Aorta (tissue), 5 donors: ENCODE measurements at regions not wholly inside any gene's neighbourhood (a gene's known extent, or its start where the extent isn't known, plus 50 kb on each side); places are given as distances from the start of the nearest gene placed in this dataset.
"Not testable (repeated sequence)": the region's sequence is repeated elsewhere in the genome, so short reads cannot be mapped to it uniquely, and the experiment has no call there.

Experiments used
- ATAC-seq: fragments of 200-7000 bp; cut with Tn5 transposase; one replicate; pipeline ENCODE4 v1.9.1; 2022; ENCODE audit warnings: moderate library complexity; ENCODE audit not compliant: low FRiP score
- DNase-seq, 2 donors: peaks; one replicate each; pipeline ENCODE4 v3.0.0-alpha.2; 2020
- H3K27ac ChIP-seq, 2 donors: one replicate each; pipeline ENCODE4 v1.5.1; 2013; ENCODE audit warnings: low read length in 2 of 2, mild to moderate bottlenecking in 2 of 2, moderate library complexity in 2 of 2, control low read depth in 1 of 2, inconsistent platforms in 1 of 2, low read depth in 1 of 2
- H3K27me3 ChIP-seq, 2 donors: one replicate each; pipeline ENCODE4 v1.6.1; 2013; ENCODE audit warnings: control low read depth in 1 of 2, low read length in 1 of 2, mild to moderate bottlenecking in 1 of 2, moderate library complexity in 1 of 2; ENCODE audit not compliant: insufficient read depth in 2 of 2, control insufficient read depth in 1 of 2
- H3K36me3 ChIP-seq, 2 donors: one replicate each; pipeline ENCODE4 v1.6.1; 2013; ENCODE audit warnings: control low read depth in 1 of 2, low read length in 1 of 2, mild to moderate bottlenecking in 1 of 2; ENCODE audit not compliant: insufficient read depth in 2 of 2, control insufficient read depth in 1 of 2
- H3K4me1 ChIP-seq, 2 donors: one replicate each; pipeline ENCODE4 v1.6.1; 2013; ENCODE audit warnings: low read length in 2 of 2, control low read depth in 1 of 2, mild to moderate bottlenecking in 1 of 2, moderate library complexity in 1 of 2; ENCODE audit not compliant: insufficient read depth in 2 of 2, control insufficient read depth in 1 of 2
- H3K4me3 ChIP-seq, 2 donors: one replicate each; pipeline ENCODE4 v1.5.1; 2013; ENCODE audit warnings: low read length in 2 of 2, control low read depth in 1 of 2, mild to moderate bottlenecking in 1 of 2
- H3K9me3 ChIP-seq: one replicate; pipeline ENCODE4 v1.6.1; 2013; ENCODE audit warnings: mild to moderate bottlenecking, low read length; ENCODE audit not compliant: control insufficient read depth
- WGBS, 2 donors: extraction: QIAGEN DNeasy Blood & Tissue Kit; methylation state at CpG; one replicate each; pipeline ENCODE4 v1.1.7; 2013; 5-methylcytosine and 5-hydroxymethylcytosine counted together
- intact Hi-C, 2 donors: fragments of 100-400 bp; cut with DNase I; formaldehyde crosslinking; loops; one replicate each; pipeline versions ENCODE4 v1.14.2 to v1.15.0; 2022
- donor health status: healthy with polysubstance abuse.
- donor health status: Bipolar disorder and iron deficiency.
- donor health status: DM: no; HTN: no; CAD: no.
- donor health status: DM: no; HTN: no; CAD: no.
- donor health status: DM: yes; HTN: yes; CAD: no.

GRCh38 chr5:36393656-36394428, 92.1 kb upstream of the RANBP3L start:
- no peaks in the 10 kb centered on the region for H3K9me3 ChIP-seq
- peaks cover 0 to 1% of the 10 kb centered on the region in 2 donors for H3K4me1 ChIP-seq
- no peak overlapping the region for H3K27ac ChIP-seq
- intact Hi-C loops: loop anchor here (10.0 kb wide), 2 partner anchors 119 to 219 kb away; no protein-coding TSS in a partner anchor
- ATAC-seq (no peak), DNase-seq (no peak)
- no peaks in the 10 kb centered on the region for H3K27me3 ChIP-seq
- H3K36me3 ChIP-seq: no peaks in the 10 kb centered on the region
- 69 to 79% methylated on average over 4 of the region's 4 CpGs for WGBS, 2 donors
- no peak overlapping the region for H3K4me3 ChIP-seq

- Histone ChIP-seq H3K36me3 (no peaks in the 10 kb centered on the region), H3K27ac (no peak overlapping the region), H3K4me3 (no peak overlapping the region), H3K4me1 (peaks cover 0 to 1% of the 10 kb centered on the region in 2 donors), H3K9me3 (no peaks in the 10 kb centered on the region), H3K27me3 (no peaks in the 10 kb centered on the region)
- intact Hi-C loops: loop anchor here (10.0 kb wide), 2 partner anchors 120 to 220 kb away; no protein-coding TSS in a partner anchor
- no peak for ATAC-seq
- 94 to 95% methylated on average over 4 of the region's 4 CpGs for WGBS, 2 donors
- no peak for DNase-seq
Observed at GRCh38 chr5:36395260-36395659, 93.6 kb upstream of the RANBP3L start.

GRCh38 chr5:36395947-36396346, 94.2 kb upstream of the RANBP3L start:
- H3K36me3 ChIP-seq, H3K27me3 ChIP-seq, H3K4me3 ChIP-seq, DNase-seq, ATAC-seq, H3K27ac ChIP-seq, H3K9me3 ChIP-seq, H3K4me1 ChIP-seq: not testable (repeated sequence)
- intact Hi-C loops: loop anchor here (10.0 kb wide), 2 partner anchors 121 to 221 kb away; no protein-coding TSS in a partner anchor
- 84 to 85% methylated on average over 12 of the region's 12 CpGs for WGBS, 2 donors

GRCh38 chr5:36396640-36397039, 94.9 kb upstream of the RANBP3L start:
- no peaks in the 10 kb centered on the region for H3K9me3 ChIP-seq
- intact Hi-C loops: loop anchor here (10.0 kb wide), 2 partner anchors 122 to 222 kb away; no protein-coding TSS in a partner anchor
- ATAC-seq (no peak), DNase-seq (no peak)
- WGBS, 2 donors: 21 to 30% methylated on average over 3 of the region's 3 CpGs
- H3K4me1 ChIP-seq: peaks cover 0 to 1% of the 10 kb centered on the region in 2 donors
- no peak overlapping the region for H3K4me3 ChIP-seq
- H3K27ac ChIP-seq: no peak overlapping the region
- H3K36me3 ChIP-seq: no peaks in the 10 kb centered on the region
- H3K27me3 ChIP-seq: no peaks in the 10 kb centered on the region

GRCh38 chr5:36397901-36398536, 96.3 kb upstream of the RANBP3L start:
- intact Hi-C loops: loop anchor here (10.0 kb wide), 2 partner anchors 123 to 223 kb away; no protein-coding TSS in a partner anchor
- Histone ChIP-seq H3K27ac (no peak overlapping the region), H3K9me3 (no peaks in the 10 kb centered on the region), H3K4me3 (no peak overlapping the region), H3K27me3 (no peaks in the 10 kb centered on the region), H3K36me3 (no peaks in the 10 kb centered on the region), H3K4me1 (peaks cover 0 to 1% of the 10 kb centered on the region in 2 donors)
- ATAC-seq: no peak
- DNase-seq: no peak
- WGBS, 2 donors: 67 to 71% methylated on average over 3 of the region's 3 CpGs

- H3K27ac ChIP-seq: no peak overlapping the region
- ATAC-seq (no peak), DNase-seq (no peak)
- H3K9me3 ChIP-seq: no peaks in the 10 kb centered on the region
- H3K36me3 ChIP-seq: no peaks in the 10 kb centered on the region
- H3K27me3 ChIP-seq: no peaks in the 10 kb centered on the region
- no peaks in the 10 kb centered on the region for H3K4me1 ChIP-seq
- H3K4me3 ChIP-seq: no peak overlapping the region
- WGBS, 2 donors: 76 to 83% methylated on average over 3 of the region's 3 CpGs
- intact Hi-C loops: loop anchor here in 1 of 2 donors (10.0 kb wide), 1 partner anchor 138 kb away; no protein-coding TSS in a partner anchor
Observed at GRCh38 chr5:36402512-36402906, 100.8 kb upstream of the RANBP3L start.

GRCh38 chr5:36403632-36404311, 102.1 kb upstream of the RANBP3L start:
- no peaks in the 10 kb centered on the region for H3K36me3 ChIP-seq
- intact Hi-C loops: loop anchor here in 1 of 2 donors (10.0 kb wide), 1 partner anchor 139 kb away; no protein-coding TSS in a partner anchor
- 45 to 48% methylated on average over 5 of the region's 5 CpGs for WGBS, 2 donors
- H3K27ac ChIP-seq: no peak overlapping the region
- DNase-seq (peak in 1 of 2 donors; percentile 68), ATAC-seq (peak; percentile 77)
- no peaks in the 10 kb centered on the region for H3K27me3 ChIP-seq
- H3K9me3 ChIP-seq: no peaks in the 10 kb centered on the region
- H3K4me3 ChIP-seq: no peak overlapping the region
- H3K4me1 ChIP-seq: no peaks in the 10 kb centered on the region

GRCh38 chr5:36406023-36406422, 104.3 kb upstream of the RANBP3L start:
- ATAC-seq (no peak), DNase-seq (no peak)
- Histone ChIP-seq H3K27me3 (no peaks in the 10 kb centered on the region), H3K4me3 (no peak overlapping the region), H3K36me3 (no peaks in the 10 kb centered on the region), H3K9me3 (no peaks in the 10 kb centered on the region), H3K27ac (no peak overlapping the region), H3K4me1 (no peaks in the 10 kb centered on the region)
- WGBS, 2 donors: 97 to 98% methylated on average over 1 of the region's 1 CpG
- intact Hi-C loops: loop anchor here in 1 of 2 donors (10.0 kb wide), 1 partner anchor 141 kb away; no protein-coding TSS in a partner anchor
